ENCODE measurements at regions not wholly inside any gene's neighbourhood (a gene's known extent, or its start where the extent isn't known, plus 50 kb on each side); places are given as distances from the start of the nearest gene placed in this dataset.

GRCh38 chr2:125106710-125107109, 1081.6 kb downstream of the CNTNAP5 start:
- FAIRE-seq (no peak), DNase-seq (no peak)
- no peaks in the 10 kb centered on the region for H3K27me3 ChIP-seq (ENCODE audit: control insufficient read depth, insufficient read depth, low read length)
- H3K9me3 ChIP-seq (ENCODE audit: control insufficient read depth in 2 of 3, insufficient read depth in 1 of 3, low read length in 3 of 3): no peaks in the 10 kb centered on the region
- intact Hi-C loops (cut with DNase I): no loop called here
- no peaks in the 10 kb centered on the region for H3K36me3 ChIP-seq (ENCODE audit: control insufficient read depth in 2 of 3, insufficient read depth in 3 of 3, low read length in 3 of 3)
- H3K4me1 ChIP-seq (ENCODE audit: control insufficient read depth in 2 of 3, insufficient read depth in 2 of 3, low read depth in 1 of 3, low read length in 3 of 3): no peaks in the 10 kb centered on the region
- no peak for TF ChIP-seq CTCF (IDR thresholded peaks at IDR 0.05; ENCODE audit: borderline replicate concordance, extremely low read depth, insufficient read depth)
- H3K9ac ChIP-seq (ENCODE audit: low read length in 3 of 3): no peak overlapping the region
- H3K27ac ChIP-seq (ENCODE audit: low read depth in 2 of 2, low read length in 2 of 2): no peak overlapping the region
- H3K4me3 ChIP-seq (ENCODE audit: low read length in 3 of 3): no peak overlapping the region

- no peak overlapping the region for H3K9ac ChIP-seq (ENCODE audit: low read length in 3 of 3)
- H3K36me3 ChIP-seq (ENCODE audit: control insufficient read depth in 2 of 3, insufficient read depth in 3 of 3, low read length in 3 of 3): no peaks in the 10 kb centered on the region
- intact Hi-C loops (cut with DNase I): no loop called here
- H3K4me3 ChIP-seq (ENCODE audit: low read length in 3 of 3): no peak overlapping the region
- FAIRE-seq: no peak
- H3K9me3 ChIP-seq (ENCODE audit: control insufficient read depth in 2 of 3, insufficient read depth in 1 of 3, low read length in 3 of 3): no peaks in the 10 kb centered on the region
- H3K27me3 ChIP-seq (ENCODE audit: control insufficient read depth, insufficient read depth, low read length): no peaks in the 10 kb centered on the region
- H3K4me1 ChIP-seq (ENCODE audit: control insufficient read depth in 2 of 3, insufficient read depth in 2 of 3, low read depth in 1 of 3, low read length in 3 of 3): no peaks in the 10 kb centered on the region
- H3K27ac ChIP-seq (ENCODE audit: low read depth in 2 of 2, low read length in 2 of 2): no peak overlapping the region
- TF ChIP-seq CTCF (IDR thresholded peaks at IDR 0.05; ENCODE audit: borderline replicate concordance, extremely low read depth, insufficient read depth): no peak
- no peak for DNase-seq
These were observed 1082.4 kb downstream of the CNTNAP5 start for GRCh38 chr2:125107446-125107845.

GRCh38 chr2:125108251-125108650, 1083.2 kb downstream of the CNTNAP5 start:
- Histone ChIP-seq H3K27me3 (ENCODE audit: control insufficient read depth, insufficient read depth, low read length) (no peaks in the 10 kb centered on the region), H3K4me1 (ENCODE audit: control insufficient read depth in 2 of 3, insufficient read depth in 2 of 3, low read depth in 1 of 3, low read length in 3 of 3) (no peaks in the 10 kb centered on the region), H3K9ac (ENCODE audit: low read length in 3 of 3) (no peak overlapping the region), H3K27ac (ENCODE audit: low read depth in 2 of 2, low read length in 2 of 2) (no peak overlapping the region), H3K36me3 (ENCODE audit: control insufficient read depth in 2 of 3, insufficient read depth in 3 of 3, low read length in 3 of 3) (no peaks in the 10 kb centered on the region), H3K9me3 (ENCODE audit: control insufficient read depth in 2 of 3, insufficient read depth in 1 of 3, low read length in 3 of 3) (no peaks in the 10 kb centered on the region), H3K4me3 (ENCODE audit: low read length in 3 of 3) (no peak overlapping the region)
- intact Hi-C loops (cut with DNase I): no loop called here
- TF ChIP-seq CTCF (IDR thresholded peaks at IDR 0.05; ENCODE audit: borderline replicate concordance, extremely low read depth, insufficient read depth): no peak
- no peak for FAIRE-seq
- no peak for DNase-seq

- FAIRE-seq: no peak
- no peak for DNase-seq
- no peak overlapping the region for H3K27ac ChIP-seq (ENCODE audit: low read depth in 2 of 2, low read length in 2 of 2)
- no peak for TF ChIP-seq CTCF (IDR thresholded peaks at IDR 0.05; ENCODE audit: borderline replicate concordance, extremely low read depth, insufficient read depth)
- no peaks in the 10 kb centered on the region for H3K4me1 ChIP-seq (ENCODE audit: control insufficient read depth in 2 of 3, insufficient read depth in 2 of 3, low read depth in 1 of 3, low read length in 3 of 3)
- no peak overlapping the region for H3K4me3 ChIP-seq (ENCODE audit: low read length in 3 of 3)
- H3K9ac ChIP-seq (ENCODE audit: low read length in 3 of 3): no peak overlapping the region
- H3K27me3 ChIP-seq (ENCODE audit: control insufficient read depth, insufficient read depth, low read length): no peaks in the 10 kb centered on the region
- intact Hi-C loops (cut with DNase I): no loop called here
- H3K36me3 ChIP-seq (ENCODE audit: control insufficient read depth in 2 of 3, insufficient read depth in 3 of 3, low read length in 3 of 3): no peaks in the 10 kb centered on the region
- peaks cover 0 to 3% (median 1%) of the 10 kb centered on the region in 3 donors for H3K9me3 ChIP-seq (ENCODE audit: control insufficient read depth in 2 of 3, insufficient read depth in 1 of 3, low read length in 3 of 3)
These were observed 1100.8 kb downstream of the CNTNAP5 start for GRCh38 chr2:125125902-125126301.
